ENCODE measurements at regions not wholly inside any gene's neighbourhood (a gene's known extent, or its start where the extent isn't known, plus 50 kb on each side); places are given as distances from the start of the nearest gene placed in this dataset.

DNA sequence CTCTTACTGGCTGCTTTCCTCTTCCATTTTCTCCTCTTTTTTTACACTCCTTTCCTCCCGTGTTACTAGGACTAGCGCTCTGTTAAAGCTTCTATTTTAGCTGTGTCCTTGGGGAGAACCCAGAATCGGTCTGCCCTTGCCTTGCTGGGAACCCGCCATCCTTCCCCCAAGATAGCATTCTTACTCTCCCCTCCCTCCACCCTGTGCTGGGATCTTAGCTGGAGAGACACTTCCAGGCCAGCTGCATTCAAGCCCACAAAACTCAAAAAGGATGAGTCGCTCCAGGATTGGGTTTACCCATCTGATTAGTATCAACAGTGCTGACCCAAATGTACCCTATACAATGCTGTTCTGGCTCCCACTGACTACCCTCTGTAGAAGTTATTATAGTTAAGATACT is 200.5 kb upstream of the ASIC2 start:
- H3K9me3 Mint-ChIP-seq, result peaks cover 67% of the 10 kb centered on the region
- TF ChIP-seq, protein P1, sequence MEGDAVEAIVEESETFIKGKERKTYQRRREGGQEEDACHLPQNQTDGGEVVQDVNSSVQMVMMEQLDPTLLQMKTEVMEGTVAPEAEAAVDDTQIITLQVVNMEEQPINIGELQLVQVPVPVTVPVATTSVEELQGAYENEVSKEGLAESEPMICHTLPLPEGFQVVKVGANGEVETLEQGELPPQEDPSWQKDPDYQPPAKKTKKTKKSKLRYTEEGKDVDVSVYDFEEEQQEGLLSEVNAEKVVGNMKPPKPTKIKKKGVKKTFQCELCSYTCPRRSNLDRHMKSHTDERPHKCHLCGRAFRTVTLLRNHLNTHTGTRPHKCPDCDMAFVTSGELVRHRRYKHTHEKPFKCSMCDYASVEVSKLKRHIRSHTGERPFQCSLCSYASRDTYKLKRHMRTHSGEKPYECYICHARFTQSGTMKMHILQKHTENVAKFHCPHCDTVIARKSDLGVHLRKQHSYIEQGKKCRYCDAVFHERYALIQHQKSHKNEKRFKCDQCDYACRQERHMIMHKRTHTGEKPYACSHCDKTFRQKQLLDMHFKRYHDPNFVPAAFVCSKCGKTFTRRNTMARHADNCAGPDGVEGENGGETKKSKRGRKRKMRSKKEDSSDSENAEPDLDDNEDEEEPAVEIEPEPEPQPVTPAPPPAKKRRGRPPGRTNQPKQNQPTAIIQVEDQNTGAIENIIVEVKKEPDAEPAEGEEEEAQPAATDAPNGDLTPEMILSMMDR (IDR thresholded peaks at IDR 0.05), result no peak
- DNase-seq, result no peak
- H3K27ac Mint-ChIP-seq, result no peak overlapping the region
- peaks cover 10% of the 10 kb centered on the region for H3K36me3 Mint-ChIP-seq (ENCODE audit: low read depth)
- H3K27me3 Mint-ChIP-seq (ENCODE audit: insufficient read depth), result no peaks in the 10 kb centered on the region; the same call in 1 of the 2 replicates
- H3K4me1 Mint-ChIP-seq (ENCODE audit: low read depth), result no peaks in the 10 kb centered on the region
- no peak overlapping the region for H3K4me3 Mint-ChIP-seq

GRCh38 chr17:33494151-33494550 is 201.1 kb upstream of the ASIC2 start:
- peaks cover 10% of the 10 kb centered on the region for H3K36me3 Mint-ChIP-seq (ENCODE audit: low read depth)
- TF ChIP-seq, protein P1 (IDR thresholded peaks at IDR 0.05), result no peak
- no peak overlapping the region for H3K27ac Mint-ChIP-seq
- no peak overlapping the region for H3K4me3 Mint-ChIP-seq
- no peaks in the 10 kb centered on the region; the same call in 1 of the 2 replicates for H3K27me3 Mint-ChIP-seq (ENCODE audit: insufficient read depth)
- DNase-seq, result no peak
- peaks cover 67% of the 10 kb centered on the region for H3K9me3 Mint-ChIP-seq
- no peaks in the 10 kb centered on the region for H3K4me1 Mint-ChIP-seq (ENCODE audit: low read depth)

- no peaks in the 10 kb centered on the region; the same call in 1 of the 2 replicates for H3K27me3 Mint-ChIP-seq (ENCODE audit: insufficient read depth)
- no peak overlapping the region for H3K27ac Mint-ChIP-seq
Measured at GRCh38 chr17:33497623-33498022, 204.5 kb upstream of the ASIC2 start.

GRCh38 chr17:33498069-33498468 is 205.0 kb upstream of the ASIC2 start:
- TF ChIP-seq, protein P1 (IDR thresholded peaks at IDR 0.05), result no peak
- no peaks in the 10 kb centered on the region; the same call in 1 of the 2 replicates for H3K27me3 Mint-ChIP-seq (ENCODE audit: insufficient read depth)
- no peak for DNase-seq
- no peak overlapping the region for H3K4me3 Mint-ChIP-seq
- H3K4me1 Mint-ChIP-seq (ENCODE audit: low read depth), result no peaks in the 10 kb centered on the region
- H3K9me3 Mint-ChIP-seq, result peaks cover 71% of the 10 kb centered on the region
- peaks cover 4% of the 10 kb centered on the region for H3K36me3 Mint-ChIP-seq (ENCODE audit: low read depth)
- no peak overlapping the region for H3K27ac Mint-ChIP-seq

More at GRCh38 chr17:33497623-33498022, 204.5 kb upstream of the ASIC2 start:
- Mint-ChIP-seq H3K36me3 (ENCODE audit: low read depth) (peaks cover 4% of the 10 kb centered on the region), H3K4me1 (ENCODE audit: low read depth) (no peaks in the 10 kb centered on the region), H3K9me3 (peaks cover 68% of the 10 kb centered on the region), H3K4me3 (no peak overlapping the region)
- no peak for DNase-seq
- TF ChIP-seq, protein P1 (IDR thresholded peaks at IDR 0.05), result no peak

GRCh38 chr17:33499040-33499439 is 205.9 kb upstream of the ASIC2 start:
- Mint-ChIP-seq H3K4me3 (no peak overlapping the region), H3K9me3 (peaks cover 65% of the 10 kb centered on the region), H3K27me3 (ENCODE audit: insufficient read depth) (no peaks in the 10 kb centered on the region), H3K36me3 (ENCODE audit: low read depth) (peaks cover 4% of the 10 kb centered on the region), H3K4me1 (ENCODE audit: low read depth) (no peaks in the 10 kb centered on the region), H3K27ac (no peak overlapping the region)
- DNase-seq, result no peak
- TF ChIP-seq, protein P1 (IDR thresholded peaks at IDR 0.05), result no peak

DNA sequence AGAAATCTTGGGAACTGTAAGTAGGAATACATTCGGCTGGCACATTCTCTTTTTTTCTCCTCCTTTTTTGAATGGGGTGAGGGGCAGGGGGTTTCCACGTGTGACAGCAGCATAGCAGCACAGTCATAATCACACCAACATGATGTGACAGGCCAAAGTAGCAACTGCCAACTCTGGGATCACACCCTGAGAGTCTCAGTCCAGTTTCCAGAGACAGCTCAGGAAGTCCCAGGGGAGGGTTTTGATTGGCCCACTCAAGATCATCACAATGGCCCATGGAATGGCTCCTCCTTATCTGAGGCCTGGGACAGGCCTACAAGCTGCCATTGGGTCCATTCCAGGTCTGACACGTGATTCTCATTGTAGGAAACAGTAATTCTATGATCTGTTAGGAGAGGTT is 207.1 kb upstream of the ASIC2 start:
- H3K4me1 Mint-ChIP-seq (ENCODE audit: low read depth), result no peaks in the 10 kb centered on the region
- no peak overlapping the region for H3K4me3 Mint-ChIP-seq
- no peak for DNase-seq
- TF ChIP-seq, protein P1 (IDR thresholded peaks at IDR 0.05), result no peak
- no peaks in the 10 kb centered on the region for H3K27me3 Mint-ChIP-seq (ENCODE audit: insufficient read depth)
- H3K27ac Mint-ChIP-seq, result no peak overlapping the region
- peaks cover 4% of the 10 kb centered on the region; the same call in 1 of the 2 replicates for H3K36me3 Mint-ChIP-seq (ENCODE audit: low read depth)
- peaks cover 60% of the 10 kb centered on the region for H3K9me3 Mint-ChIP-seq
